ENCODE measurements at regions not wholly inside any gene's neighbourhood (a gene's known extent, or its start where the extent isn't known, plus 50 kb on each side); places are given as distances from the start of the nearest gene placed in this dataset.

DNA sequence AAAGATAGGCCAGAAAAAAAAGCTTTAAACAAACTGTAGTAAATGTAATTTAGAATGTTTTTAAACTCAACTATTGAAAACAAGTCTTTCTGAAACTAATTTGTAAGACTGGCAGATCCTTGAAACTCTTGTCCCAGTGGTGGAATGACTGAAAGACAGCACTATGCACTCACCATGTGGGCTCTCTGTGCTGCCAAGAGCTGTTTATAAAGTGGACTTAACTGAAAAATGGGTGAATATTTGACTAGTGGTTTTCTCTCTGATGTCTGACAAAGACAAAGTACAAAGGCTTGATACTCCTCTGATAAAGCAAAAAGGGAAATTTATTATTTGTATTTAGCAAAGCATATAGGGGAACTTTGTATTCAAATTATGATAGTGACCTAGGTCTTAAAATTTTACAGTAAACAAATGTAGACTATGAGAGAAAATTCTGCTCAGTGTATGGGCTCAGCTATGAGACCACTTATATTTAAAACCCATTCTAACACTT is 635.4 kb downstream of the NR2F1-AS1 start:
- FAIRE-seq (no peak), DNase-seq (peak in 2 of 5 donors; percentile 38 to 48)
- Histone ChIP-seq H3K27ac (ENCODE audit: low read depth in 2 of 2, low read length in 2 of 2) (no peak overlapping the region), H3K9me3 (ENCODE audit: control insufficient read depth in 2 of 3, insufficient read depth in 1 of 3, low read length in 3 of 3) (no peaks in the 10 kb centered on the region), H3K4me3 (ENCODE audit: low read length in 3 of 3) (peak overlapping the region in 1 of 3 donors; percentile 23), H3K27me3 (ENCODE audit: control insufficient read depth, insufficient read depth, low read length) (no peaks in the 10 kb centered on the region), H3K36me3 (ENCODE audit: control insufficient read depth in 2 of 3, insufficient read depth in 3 of 3, low read length in 3 of 3) (no peaks in the 10 kb centered on the region), H3K9ac (ENCODE audit: low read length in 3 of 3) (no peak overlapping the region), H3K4me1 (ENCODE audit: control insufficient read depth in 2 of 3, insufficient read depth in 2 of 3, low read depth in 1 of 3, low read length in 3 of 3) (peaks cover 0 to 8% (median 3%) of the 10 kb centered on the region in 3 donors)
- TF ChIP-seq, protein P1, sequence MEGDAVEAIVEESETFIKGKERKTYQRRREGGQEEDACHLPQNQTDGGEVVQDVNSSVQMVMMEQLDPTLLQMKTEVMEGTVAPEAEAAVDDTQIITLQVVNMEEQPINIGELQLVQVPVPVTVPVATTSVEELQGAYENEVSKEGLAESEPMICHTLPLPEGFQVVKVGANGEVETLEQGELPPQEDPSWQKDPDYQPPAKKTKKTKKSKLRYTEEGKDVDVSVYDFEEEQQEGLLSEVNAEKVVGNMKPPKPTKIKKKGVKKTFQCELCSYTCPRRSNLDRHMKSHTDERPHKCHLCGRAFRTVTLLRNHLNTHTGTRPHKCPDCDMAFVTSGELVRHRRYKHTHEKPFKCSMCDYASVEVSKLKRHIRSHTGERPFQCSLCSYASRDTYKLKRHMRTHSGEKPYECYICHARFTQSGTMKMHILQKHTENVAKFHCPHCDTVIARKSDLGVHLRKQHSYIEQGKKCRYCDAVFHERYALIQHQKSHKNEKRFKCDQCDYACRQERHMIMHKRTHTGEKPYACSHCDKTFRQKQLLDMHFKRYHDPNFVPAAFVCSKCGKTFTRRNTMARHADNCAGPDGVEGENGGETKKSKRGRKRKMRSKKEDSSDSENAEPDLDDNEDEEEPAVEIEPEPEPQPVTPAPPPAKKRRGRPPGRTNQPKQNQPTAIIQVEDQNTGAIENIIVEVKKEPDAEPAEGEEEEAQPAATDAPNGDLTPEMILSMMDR (IDR thresholded peaks at IDR 0.05; ENCODE audit: borderline replicate concordance, extremely low read depth, insufficient read depth), result no peak
- intact Hi-C loops (cut with DNase I), result no loop called here

DNA sequence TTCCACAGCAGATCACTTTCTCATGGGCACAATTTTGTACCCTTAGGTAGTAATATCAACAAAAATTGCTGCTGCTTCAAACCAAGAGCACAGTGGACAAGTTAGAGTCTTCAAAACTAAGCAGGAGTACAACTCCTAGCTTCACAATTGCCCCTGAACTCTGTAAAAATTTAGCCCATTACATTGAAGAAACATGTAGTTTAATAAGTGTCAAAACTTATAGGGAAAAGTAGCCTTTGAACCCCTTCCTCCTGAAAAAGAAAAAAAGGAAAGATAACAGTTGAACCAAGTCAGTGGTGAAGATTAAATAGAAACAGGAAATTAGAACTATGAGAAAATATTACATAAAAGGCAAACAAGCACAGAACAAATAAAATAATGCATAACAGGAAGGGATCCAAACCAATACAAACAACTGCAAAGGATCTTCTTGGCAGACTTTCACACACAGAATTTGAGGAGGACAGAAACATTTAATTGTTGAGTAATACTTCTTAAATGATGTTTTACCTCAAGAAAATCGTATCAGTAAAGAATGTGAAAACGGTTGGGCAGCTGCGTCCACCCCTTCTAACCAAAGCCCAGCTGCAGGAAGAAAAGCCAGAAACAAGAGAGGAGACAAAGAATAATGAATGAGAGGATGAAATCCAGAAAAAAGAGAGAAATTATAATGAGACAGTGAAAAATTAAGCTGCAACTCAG is 636.0 kb downstream of the NR2F1-AS1 start:
- TF ChIP-seq, protein P1 (IDR thresholded peaks at IDR 0.05; ENCODE audit: borderline replicate concordance, extremely low read depth, insufficient read depth), result no peak
- Histone ChIP-seq H3K9me3 (ENCODE audit: control insufficient read depth in 2 of 3, insufficient read depth in 1 of 3, low read length in 3 of 3) (no peaks in the 10 kb centered on the region), H3K4me1 (ENCODE audit: control insufficient read depth in 2 of 3, insufficient read depth in 2 of 3, low read depth in 1 of 3, low read length in 3 of 3) (peaks cover 0 to 8% (median 3%) of the 10 kb centered on the region in 3 donors), H3K9ac (ENCODE audit: low read length in 3 of 3) (no peak overlapping the region), H3K36me3 (ENCODE audit: control insufficient read depth in 2 of 3, insufficient read depth in 3 of 3, low read length in 3 of 3) (no peaks in the 10 kb centered on the region), H3K4me3 (ENCODE audit: low read length in 3 of 3) (peak overlapping the region in 1 of 3 donors; percentile 23), H3K27me3 (ENCODE audit: control insufficient read depth, insufficient read depth, low read length) (no peaks in the 10 kb centered on the region), H3K27ac (ENCODE audit: low read depth in 2 of 2, low read length in 2 of 2) (peak overlapping the region; percentile 32 to 45)
- DNase-seq (peak in 2 of 5 donors; percentile 55 to 72), FAIRE-seq (peak; percentile 21)
- intact Hi-C loops (cut with DNase I), result no loop called here

DNA sequence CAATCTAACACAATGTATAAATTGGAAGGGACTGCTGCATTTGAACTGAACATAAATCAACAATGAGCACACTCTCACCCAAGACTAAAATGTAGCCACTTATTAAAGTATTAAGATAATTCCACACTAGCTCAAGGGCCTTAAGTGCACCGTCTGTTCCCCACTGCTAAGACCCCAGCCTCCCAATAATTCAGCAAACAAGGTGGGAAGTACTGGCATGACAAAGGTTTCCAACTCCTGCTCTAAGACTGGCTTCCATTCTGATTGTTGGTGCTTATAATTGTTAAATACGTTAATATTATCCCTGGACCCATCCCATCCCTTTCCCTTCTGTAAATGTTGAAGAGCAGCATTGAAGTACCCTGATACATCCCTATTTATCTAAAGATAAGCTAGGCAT is 636.7 kb downstream of the NR2F1-AS1 start:
- Histone ChIP-seq H3K27ac (ENCODE audit: low read depth in 2 of 2, low read length in 2 of 2) (peak overlapping the region in 1 of 2 donors; percentile 27), H3K4me3 (ENCODE audit: low read length in 3 of 3) (no peak overlapping the region), H3K27me3 (ENCODE audit: control insufficient read depth, insufficient read depth, low read length) (no peaks in the 10 kb centered on the region), H3K9ac (ENCODE audit: low read length in 3 of 3) (no peak overlapping the region), H3K4me1 (ENCODE audit: control insufficient read depth in 2 of 3, insufficient read depth in 2 of 3, low read depth in 1 of 3, low read length in 3 of 3) (peaks cover 0 to 8% (median 3%) of the 10 kb centered on the region in 3 donors), H3K9me3 (ENCODE audit: control insufficient read depth in 2 of 3, insufficient read depth in 1 of 3, low read length in 3 of 3) (no peaks in the 10 kb centered on the region), H3K36me3 (ENCODE audit: control insufficient read depth in 2 of 3, insufficient read depth in 3 of 3, low read length in 3 of 3) (no peaks in the 10 kb centered on the region)
- TF ChIP-seq, protein P1 (IDR thresholded peaks at IDR 0.05; ENCODE audit: borderline replicate concordance, extremely low read depth, insufficient read depth), result no peak
- DNase-seq (no peak), FAIRE-seq (no peak)
- intact Hi-C loops (cut with DNase I), result no loop called here
